Peyer's patch (tissue), 4 donors: ENCODE measurements at regions not wholly inside any gene's neighbourhood (a gene's known extent, or its start where the extent isn't known, plus 50 kb on each side); places are given as distances from the start of the nearest gene placed in this dataset.
"Not testable (repeated sequence)": the region's sequence is repeated elsewhere in the genome, so short reads cannot be mapped to it uniquely, and the experiment has no call there.

Source experiments
- POLR2A ChIP-seq, 2 donors: fragments of 450-650 bp; IDR thresholded peaks; one replicate each; pipeline ENCODE4 v1.5.1; 2017; ENCODE audit warnings: antibody characterized with exemption in 2 of 2, mild to moderate bottlenecking in 2 of 2, moderate library complexity in 2 of 2
- TF ChIP-seq, protein P1 (sequence below), 6 experiments: fragments of 450-650 bp in 4 of 6; fragments of 200-600 bp in 2 of 6; sonication (generic) in 1 of 6; IDR thresholded peaks; one replicate each; pipeline ENCODE4 v1.5.1; 2017 to 2019; ENCODE audit warnings: antibody characterized with exemption in 6 of 6, mild to moderate bottlenecking in 3 of 6, moderate library complexity in 1 of 6

DNA sequence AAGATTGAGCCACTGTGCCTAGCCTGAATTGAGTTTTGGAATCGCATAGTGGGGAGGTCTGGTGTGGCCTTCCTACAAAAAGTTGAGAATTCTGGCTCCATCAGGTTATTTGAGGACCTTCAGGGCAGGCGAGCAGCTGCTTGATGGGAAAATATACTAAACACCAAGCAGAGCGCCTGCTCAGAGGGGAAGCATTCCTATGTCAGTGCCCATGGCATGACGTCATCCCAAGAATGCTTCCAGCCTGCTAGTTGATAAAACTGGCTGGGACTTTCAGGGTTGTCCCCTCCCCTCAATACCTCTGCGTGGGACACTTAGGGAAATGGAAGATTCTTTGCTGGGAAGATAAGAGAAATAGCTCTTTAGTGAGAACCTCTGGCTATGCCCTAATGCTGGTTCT, 174.9 kb upstream of the NBPF12 start:
- TF ChIP-seq, protein P1, sequence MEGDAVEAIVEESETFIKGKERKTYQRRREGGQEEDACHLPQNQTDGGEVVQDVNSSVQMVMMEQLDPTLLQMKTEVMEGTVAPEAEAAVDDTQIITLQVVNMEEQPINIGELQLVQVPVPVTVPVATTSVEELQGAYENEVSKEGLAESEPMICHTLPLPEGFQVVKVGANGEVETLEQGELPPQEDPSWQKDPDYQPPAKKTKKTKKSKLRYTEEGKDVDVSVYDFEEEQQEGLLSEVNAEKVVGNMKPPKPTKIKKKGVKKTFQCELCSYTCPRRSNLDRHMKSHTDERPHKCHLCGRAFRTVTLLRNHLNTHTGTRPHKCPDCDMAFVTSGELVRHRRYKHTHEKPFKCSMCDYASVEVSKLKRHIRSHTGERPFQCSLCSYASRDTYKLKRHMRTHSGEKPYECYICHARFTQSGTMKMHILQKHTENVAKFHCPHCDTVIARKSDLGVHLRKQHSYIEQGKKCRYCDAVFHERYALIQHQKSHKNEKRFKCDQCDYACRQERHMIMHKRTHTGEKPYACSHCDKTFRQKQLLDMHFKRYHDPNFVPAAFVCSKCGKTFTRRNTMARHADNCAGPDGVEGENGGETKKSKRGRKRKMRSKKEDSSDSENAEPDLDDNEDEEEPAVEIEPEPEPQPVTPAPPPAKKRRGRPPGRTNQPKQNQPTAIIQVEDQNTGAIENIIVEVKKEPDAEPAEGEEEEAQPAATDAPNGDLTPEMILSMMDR (IDR thresholded peaks at IDR 0.05), result not testable (repeated sequence)
- not testable (repeated sequence) for TF ChIP-seq POLR2A (IDR thresholded peaks at IDR 0.05)
